ENCODE measurements at regions not wholly inside any gene's neighbourhood (a gene's known extent, or its start where the extent isn't known, plus 50 kb on each side); places are given as distances from the start of the nearest gene placed in this dataset.

- intact Hi-C loops (cut with micrococcal nuclease): no loop called here
- Mint-ChIP-seq H3K36me3 (ENCODE audit: low read depth) (no peaks in the 10 kb centered on the region), H3K27ac (no peak overlapping the region), H3K9me3 (no peaks in the 10 kb centered on the region), H3K4me1 (ENCODE audit: low read depth) (peaks cover 3% of the 10 kb centered on the region), H3K27me3 (peaks cover 30% of the 10 kb centered on the region), H3K4me3 (no peak overlapping the region)
- DNase-seq (no peak), ATAC-seq (no peak)
- ChIA-PET CTCF (interaction anchor here (1.2 to 1.6 kb wide), 2 partner anchors 21 to 24 kb away, joined by 4 to 7 read pairs; no protein-coding TSS in a partner anchor), POLR2A (no interaction called here)
- TF ChIP-seq CTCF (IDR thresholded peaks at IDR 0.05): no peak
Measured at GRCh38 chr3:10762116-10762515, 53.9 kb upstream of the SLC6A11 start.

GRCh38 chr3:10762611-10763247 lies 53.3 kb upstream of the SLC6A11 start:
- Mint-ChIP-seq H3K4me3 (no peak overlapping the region), H3K36me3 (ENCODE audit: low read depth) (no peaks in the 10 kb centered on the region), H3K4me1 (ENCODE audit: low read depth) (no peaks in the 10 kb centered on the region), H3K27me3 (peaks cover 27% of the 10 kb centered on the region), H3K9me3 (no peaks in the 10 kb centered on the region), H3K27ac (no peak overlapping the region)
- CTCF ChIA-PET: interaction anchor here (1.2 to 1.6 kb wide), 2 partner anchors 20 to 25 kb away, joined by 4 to 7 read pairs; no protein-coding TSS in a partner anchor
- TF ChIP-seq CTCF (IDR thresholded peaks at IDR 0.05): no peak
- POLR2A ChIA-PET: no interaction called here
- ATAC-seq (no peak), DNase-seq (no peak)
- intact Hi-C loops (cut with micrococcal nuclease): no loop called here

- DNase-seq: no peak
- no peaks in the 10 kb centered on the region for H3K4me1 Mint-ChIP-seq (ENCODE audit: low read depth)
- no peaks in the 10 kb centered on the region for H3K36me3 Mint-ChIP-seq (ENCODE audit: low read depth)
- no peaks in the 10 kb centered on the region for H3K9me3 Mint-ChIP-seq
- peaks cover 27% of the 10 kb centered on the region for H3K27me3 Mint-ChIP-seq
- H3K27ac Mint-ChIP-seq: no peak overlapping the region
- ChIA-PET POLR2A (no interaction called here), CTCF (no interaction called here)
- TF ChIP-seq CTCF (IDR thresholded peaks at IDR 0.05): no peak
- intact Hi-C loops (cut with micrococcal nuclease): no loop called here
- ATAC-seq: no peak
- H3K4me3 Mint-ChIP-seq: no peak overlapping the region
Measured at GRCh38 chr3:10763248-10763620, 52.8 kb upstream of the SLC6A11 start.

- CTCF ChIA-PET: no interaction called here
- no peak for TF ChIP-seq CTCF (IDR thresholded peaks at IDR 0.05)
- H3K36me3 Mint-ChIP-seq (ENCODE audit: low read depth): no peaks in the 10 kb centered on the region
- no peak overlapping the region for H3K27ac Mint-ChIP-seq
- DNase-seq (no peak), ATAC-seq (no peak)
- intact Hi-C loops (cut with micrococcal nuclease): no loop called here
- H3K9me3 Mint-ChIP-seq: no peaks in the 10 kb centered on the region
- H3K27me3 Mint-ChIP-seq: peaks cover 23% of the 10 kb centered on the region
- no peaks in the 10 kb centered on the region for H3K4me1 Mint-ChIP-seq (ENCODE audit: low read depth)
- POLR2A ChIA-PET: no interaction called here
- no peak overlapping the region for H3K4me3 Mint-ChIP-seq
Measured at GRCh38 chr3:10763817-10764258, 52.2 kb upstream of the SLC6A11 start.

- H3K4me3 Mint-ChIP-seq: no peak overlapping the region
- H3K27ac Mint-ChIP-seq: no peak overlapping the region
- no peaks in the 10 kb centered on the region for H3K9me3 Mint-ChIP-seq
- no peaks in the 10 kb centered on the region for H3K36me3 Mint-ChIP-seq (ENCODE audit: low read depth)
- ATAC-seq: no peak
- TF ChIP-seq CTCF (IDR thresholded peaks at IDR 0.05): no peak
- POLR2A ChIA-PET: no interaction called here
- no peaks in the 10 kb centered on the region for H3K4me1 Mint-ChIP-seq (ENCODE audit: low read depth)
- intact Hi-C loops (cut with micrococcal nuclease): no loop called here
- H3K27me3 Mint-ChIP-seq: peaks cover 20% of the 10 kb centered on the region
- no peak for DNase-seq
- CTCF ChIA-PET: no interaction called here
Measured at GRCh38 chr3:10764259-10765051, 51.6 kb upstream of the SLC6A11 start.
